Fibroblast of mammary gland (primary cell): ENCODE measurements at regions not wholly inside any gene's neighbourhood (a gene's known extent, or its start where the extent isn't known, plus 50 kb on each side); places are given as distances from the start of the nearest gene placed in this dataset.

Experiments used
- DNase-seq: peaks from one replicate; pipeline ENCODE4 v3.0.0-alpha.2; 2010; ENCODE audit warnings: low read depth
- H3K4me3 ChIP-seq: 2 replicates; pipeline ENCODE4 v1.5.1; 2011; ENCODE audit warnings: low read depth, mild to moderate bottlenecking, low read length, moderate library complexity; ENCODE audit not compliant: control insufficient read depth
- CTCF ChIP-seq: conservative IDR thresholded peaks from 2 replicates; pipeline ENCODE4 v1.5.1; 2011; ENCODE audit warnings: low read depth, low read length, inconsistent platforms; ENCODE audit not compliant: control insufficient read depth, insufficient read depth

GRCh38 chr9:1954238-1954637, 60.9 kb upstream of the SMARCA2 start:
- H3K4me3 ChIP-seq = no peak overlapping the region
- no peak for TF ChIP-seq CTCF
- no peak for DNase-seq

DNA sequence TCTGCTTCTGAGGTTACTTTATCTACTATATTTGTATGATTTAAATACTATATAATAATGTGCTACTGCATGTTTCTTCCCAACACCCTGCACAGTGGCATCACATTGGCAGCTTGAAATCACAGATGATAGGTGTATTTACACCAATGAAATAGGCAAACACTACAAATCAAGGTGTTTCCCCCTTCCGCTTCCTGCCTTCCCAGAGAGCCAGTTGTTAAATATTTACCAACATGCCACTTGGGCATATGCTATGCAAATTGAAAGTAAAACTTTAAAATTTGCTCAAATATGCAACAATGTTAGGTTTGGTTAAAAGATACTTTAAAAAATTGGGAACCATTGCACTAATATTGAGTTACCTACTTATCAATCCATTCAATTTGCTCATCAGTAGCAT, 58.2 kb upstream of the SMARCA2 start:
- TF ChIP-seq CTCF = no peak
- H3K4me3 ChIP-seq = no peak overlapping the region
- DNase-seq = no peak

DNA sequence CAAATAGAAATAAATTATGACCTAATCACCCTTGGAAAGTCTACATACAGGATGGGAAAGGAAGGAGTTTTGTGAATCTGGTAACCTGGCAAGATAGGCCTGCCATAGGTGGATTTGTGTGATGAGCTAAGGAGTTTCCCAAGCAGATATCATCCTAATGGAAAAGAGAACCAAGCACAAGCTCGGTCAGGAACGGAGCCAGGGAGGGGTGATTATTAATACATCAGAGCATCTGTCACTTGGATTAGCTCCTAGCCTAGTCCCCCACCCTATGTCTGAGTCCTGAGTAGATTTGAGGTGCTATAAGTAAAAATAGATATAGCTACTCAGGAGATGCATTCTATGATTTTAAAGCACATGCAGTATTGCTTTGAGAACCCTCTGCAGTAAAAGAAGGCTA, 57.3 kb upstream of the SMARCA2 start:
- no peak for DNase-seq
- TF ChIP-seq CTCF = no peak

DNA sequence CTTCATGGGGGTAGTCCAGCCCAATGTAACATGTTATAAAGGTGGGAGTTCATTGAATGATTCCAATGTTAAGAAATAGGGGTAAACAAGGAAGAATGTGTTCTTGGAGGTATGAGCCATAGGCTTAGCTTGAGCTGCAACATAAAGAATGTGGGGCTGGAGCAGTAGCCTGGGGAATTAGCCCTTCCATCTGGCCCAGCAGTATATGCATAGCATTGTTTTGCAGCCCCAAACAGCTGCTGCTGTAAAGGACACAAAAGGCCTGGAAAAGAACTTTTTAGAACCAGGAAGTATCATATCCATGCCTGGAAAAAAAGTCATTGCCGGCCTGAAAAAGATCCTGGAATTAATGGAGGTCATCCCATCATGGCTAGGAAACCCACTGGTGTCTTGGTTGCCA, 55.8 kb upstream of the SMARCA2 start:
- TF ChIP-seq CTCF = no peak
- no peak overlapping the region for H3K4me3 ChIP-seq
- DNase-seq = no peak

More for the DNA sequence above, 57.3 kb upstream of the SMARCA2 start:
- no peak overlapping the region for H3K4me3 ChIP-seq

GRCh38 chr9:1960342-1961042, 54.7 kb upstream of the SMARCA2 start:
- no peak for TF ChIP-seq CTCF
- DNase-seq = no peak
- no peak overlapping the region for H3K4me3 ChIP-seq

- no peak for TF ChIP-seq CTCF
- H3K4me3 ChIP-seq = no peak overlapping the region
- DNase-seq = no peak
These were observed 53.0 kb upstream of the SMARCA2 start for GRCh38 chr9:1962122-1962521.
